Activated T-cell treated with anti-CD3 and anti-CD28 coated beads for 24 hours (primary cell): ENCODE measurements at regions not wholly inside any gene's neighbourhood (a gene's known extent, or its start where the extent isn't known, plus 50 kb on each side); places are given as distances from the start of the nearest gene placed in this dataset.
A peak's percentile ranks its signal among the peaks of the same experiment; 100 is the strongest.
"Not testable (repeated sequence)": the region's sequence is repeated elsewhere in the genome, so short reads cannot be mapped to it uniquely, and the experiment has no call there.

Source experiments
- DNase-seq: peaks from one replicate; pipeline ENCODE4 v3.0.0-alpha.2; 2020; ENCODE audit warnings: low read depth

DNA sequence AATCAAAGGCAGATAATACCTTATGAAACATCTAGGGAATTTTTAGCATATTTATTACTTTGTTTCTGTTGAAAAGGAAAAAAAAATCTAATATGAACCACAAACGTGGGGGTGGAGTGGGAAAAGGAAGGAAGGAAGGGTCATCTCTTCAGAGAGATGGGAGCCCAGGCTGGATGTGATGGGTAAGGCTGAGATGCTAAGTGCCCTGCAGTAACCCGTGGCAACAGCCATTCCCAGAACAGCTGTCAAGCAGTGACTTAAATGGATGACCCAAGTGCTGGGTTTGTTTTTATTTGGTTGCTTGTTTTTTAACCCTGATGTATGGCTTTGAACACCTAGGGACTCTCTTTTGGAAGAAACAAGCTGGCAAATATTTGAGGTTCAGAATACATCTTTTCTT, 50.7 kb upstream of the KLF7 start:
- DNase-seq: no peak

DNA sequence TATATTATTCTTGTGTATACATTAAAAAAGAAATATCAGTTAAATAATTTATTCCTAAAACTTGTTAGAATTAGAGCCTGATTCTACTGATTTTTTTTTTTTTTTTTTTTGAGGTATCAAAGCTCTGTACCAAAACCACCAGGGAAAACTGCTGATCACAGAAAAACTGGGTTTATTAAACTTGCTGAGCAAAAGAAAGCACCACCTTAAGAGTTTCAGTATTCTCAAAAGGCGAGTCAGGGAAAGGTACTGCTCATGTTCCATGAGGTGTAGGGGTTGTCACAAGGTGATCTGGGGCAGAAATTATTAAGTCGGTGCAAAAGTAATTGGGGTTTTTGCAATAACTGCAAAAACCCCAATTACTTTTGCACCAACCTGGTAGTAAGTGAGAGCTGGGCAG, 51.7 kb upstream of the KLF7 start:
- no peak for DNase-seq

DNA sequence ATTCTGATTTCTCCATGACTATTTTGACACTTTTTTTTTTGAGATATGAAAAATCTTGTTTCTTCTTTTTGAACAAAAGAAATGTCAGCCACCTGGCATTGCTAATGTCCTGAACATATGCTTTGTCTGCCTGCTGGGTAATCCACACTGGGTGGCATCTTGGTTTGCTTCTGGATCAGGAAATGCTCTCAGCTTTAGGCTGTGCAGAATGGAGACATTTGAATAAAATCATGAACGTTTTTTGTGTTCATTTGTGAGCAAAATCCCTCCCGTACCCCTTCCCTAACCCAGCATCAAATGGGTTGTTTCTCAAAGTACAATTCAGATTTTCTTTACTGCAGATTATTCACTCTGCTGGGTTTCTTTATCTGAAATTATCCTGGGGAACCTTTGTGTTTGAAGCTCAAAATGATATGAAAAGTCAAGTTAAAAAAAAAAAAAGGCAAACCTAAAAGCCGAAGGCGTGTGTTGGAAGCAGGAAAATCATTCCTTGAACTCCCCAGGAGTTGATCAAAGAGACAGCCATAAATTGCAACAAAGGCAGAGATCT, 53.4 kb upstream of the KLF7 start:
- DNase-seq: no peak

DNA sequence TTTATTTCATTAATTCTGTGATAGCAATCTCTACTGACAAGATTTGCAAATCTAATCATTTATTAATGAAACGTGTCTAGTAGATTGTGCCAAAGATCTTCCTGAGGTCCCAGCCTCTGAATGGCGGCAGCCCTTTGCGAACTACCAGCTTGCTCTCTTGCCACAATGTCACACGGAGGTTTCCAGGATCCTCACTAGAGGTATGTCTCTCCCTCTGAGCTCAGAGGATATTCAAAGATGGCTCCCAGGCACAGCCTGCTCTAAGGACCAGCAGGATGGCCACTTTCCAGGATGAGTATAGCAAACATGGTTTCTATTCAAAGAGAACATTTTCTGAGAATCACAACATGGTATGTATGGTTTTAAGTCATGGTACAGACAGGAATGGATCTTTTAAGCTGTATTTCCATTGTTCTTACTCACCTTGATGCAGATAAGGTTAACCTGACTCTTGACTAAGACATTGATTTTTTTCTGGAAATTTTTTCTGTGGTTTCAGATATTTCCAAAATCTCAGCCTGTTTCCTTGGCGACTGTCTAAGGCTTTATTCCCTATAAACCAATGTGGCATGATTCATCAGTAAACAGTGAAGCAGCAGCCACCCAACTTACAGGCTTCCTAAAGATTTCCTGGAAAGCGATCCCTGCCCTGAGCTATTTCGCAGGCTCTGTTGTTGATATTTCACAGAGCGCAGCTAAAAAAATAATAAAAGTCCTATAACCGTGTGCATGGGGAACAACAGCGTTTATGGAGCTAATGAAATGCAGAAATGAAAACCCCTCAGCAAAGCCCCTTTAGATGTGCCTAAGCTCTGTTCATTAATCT, 54.1 kb upstream of the KLF7 start:
- DNase-seq: no peak

DNA sequence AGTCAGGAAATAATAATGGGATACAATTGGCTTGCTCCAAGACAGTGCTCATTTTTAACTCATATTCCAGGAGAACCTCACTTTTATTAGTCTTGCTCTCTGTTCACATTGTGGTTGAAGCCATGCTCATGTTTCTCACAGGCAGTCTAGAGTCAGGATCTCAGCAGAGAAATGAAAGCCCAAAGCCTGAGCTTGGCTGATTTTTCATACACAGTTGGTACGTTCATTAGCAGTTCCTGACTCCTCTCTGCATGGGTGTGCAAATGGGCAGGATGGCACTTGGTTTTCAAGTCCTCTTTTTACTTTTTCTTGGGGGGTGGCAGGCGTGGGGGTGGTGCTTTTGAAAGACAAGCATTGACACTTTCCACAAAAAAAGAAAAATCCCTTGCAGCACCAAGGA, 56.0 kb upstream of the KLF7 start:
- no peak for DNase-seq

DNA sequence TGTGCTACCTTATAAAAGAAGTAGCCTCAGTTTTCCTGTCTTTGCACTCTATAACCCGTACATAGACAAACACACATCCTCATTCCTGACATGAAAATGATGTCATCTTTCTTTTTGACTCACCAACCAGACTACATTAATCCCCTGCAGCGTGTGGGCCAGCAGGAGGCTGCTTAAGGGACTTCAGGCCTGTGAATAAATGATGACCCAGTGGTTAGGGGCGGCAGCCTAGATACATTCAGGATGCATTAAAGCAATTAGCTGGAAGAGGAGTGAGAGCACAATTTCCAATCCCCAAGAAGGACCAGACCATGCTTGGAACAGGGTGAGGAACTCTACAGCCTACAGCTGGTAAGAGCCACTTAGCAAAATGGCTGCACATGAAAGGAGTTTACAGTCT, 57.3 kb upstream of the KLF7 start:
- no peak for DNase-seq

DNA sequence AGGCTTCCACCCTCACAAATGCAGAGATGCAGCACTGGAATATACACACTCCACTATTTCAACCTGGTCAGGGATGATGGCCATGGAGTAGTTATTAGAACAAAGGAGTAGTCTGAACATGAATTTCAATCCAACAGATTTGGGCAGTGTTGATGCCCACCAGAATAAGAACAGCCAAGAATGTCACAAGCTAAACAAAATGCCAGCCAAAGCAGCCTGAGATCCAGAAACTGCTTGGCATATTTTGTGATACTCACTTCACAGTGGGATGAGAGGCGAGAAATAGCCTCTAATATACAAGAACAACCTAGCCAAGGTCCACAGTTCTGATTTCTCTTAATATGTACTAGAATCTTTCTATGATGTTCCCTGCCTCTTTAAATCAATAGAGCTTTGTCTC, 58.6 kb upstream of the KLF7 start:
- DNase-seq: no peak

DNA sequence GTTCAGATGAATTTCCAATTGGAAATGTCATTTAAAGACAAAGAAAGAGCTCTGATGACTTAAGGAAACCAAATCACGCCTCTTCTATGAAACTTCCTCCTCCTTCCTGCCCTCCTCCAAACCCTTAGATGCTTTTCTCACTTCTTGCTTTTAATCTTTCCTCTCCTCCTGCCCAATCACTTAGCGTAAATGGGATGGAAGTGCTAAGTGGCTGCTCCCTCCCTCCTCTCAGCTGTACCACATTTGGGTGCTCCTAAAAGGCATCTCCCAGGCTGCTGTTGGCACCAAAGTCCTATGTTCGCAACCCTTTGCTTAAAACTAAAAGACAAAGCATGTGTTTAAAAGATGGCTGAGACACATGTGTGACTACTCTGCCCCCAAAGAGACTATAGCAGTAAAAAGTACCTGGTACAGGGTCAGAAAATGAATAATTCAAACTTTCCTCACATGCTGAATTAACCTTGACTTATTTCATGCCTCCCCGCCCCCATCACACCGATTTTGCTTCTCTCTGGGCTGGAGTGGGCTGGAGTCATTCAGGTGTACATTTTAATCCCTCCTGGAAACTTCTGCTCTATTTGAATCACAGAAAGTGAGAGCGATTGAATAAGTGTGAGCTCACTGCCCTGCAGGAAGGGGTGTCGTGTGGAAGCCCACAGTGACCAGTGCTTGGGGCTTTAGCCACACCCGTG, 59.2 kb upstream of the KLF7 start:
- peak; percentile 28 for DNase-seq

DNA sequence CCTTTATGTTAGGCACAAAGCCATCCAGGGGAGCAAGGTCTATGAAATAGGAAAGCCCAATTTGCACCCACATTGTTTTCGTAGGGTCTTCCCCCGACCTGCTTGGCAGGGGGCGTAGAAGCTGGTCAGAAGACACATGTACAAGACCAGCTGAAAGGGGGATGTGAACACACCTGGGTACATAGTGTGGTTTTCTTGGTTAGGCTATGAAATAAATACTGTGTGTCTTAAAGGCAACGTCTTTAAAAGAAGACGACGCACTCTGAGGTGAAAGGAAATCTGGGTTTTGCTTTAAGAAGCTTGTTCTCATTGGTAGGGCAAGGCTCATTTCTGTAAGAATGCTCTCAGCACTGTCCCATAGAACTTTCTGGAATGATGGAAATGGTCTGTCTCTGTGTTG, 60.0 kb upstream of the KLF7 start:
- no peak for DNase-seq

DNA sequence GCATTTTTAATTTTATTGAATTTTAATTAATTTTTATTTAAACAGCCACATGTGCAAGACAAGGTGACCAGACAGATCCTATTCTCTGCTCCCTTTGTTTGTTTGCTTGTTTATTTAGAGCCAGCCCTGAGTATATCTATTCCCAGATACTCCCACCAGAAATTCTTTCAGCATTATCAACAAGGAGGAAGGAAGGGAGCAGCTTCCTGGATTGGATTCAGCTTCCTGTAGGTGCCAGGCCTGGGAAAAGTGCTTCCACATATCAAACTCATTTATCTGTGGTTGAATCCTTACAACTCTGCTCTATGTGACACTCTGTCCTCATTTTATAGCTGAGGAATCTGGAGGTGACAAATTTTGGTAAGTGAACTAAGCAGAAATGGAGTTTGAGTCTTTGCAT, 60.5 kb upstream of the KLF7 start:
- DNase-seq: no peak

DNA sequence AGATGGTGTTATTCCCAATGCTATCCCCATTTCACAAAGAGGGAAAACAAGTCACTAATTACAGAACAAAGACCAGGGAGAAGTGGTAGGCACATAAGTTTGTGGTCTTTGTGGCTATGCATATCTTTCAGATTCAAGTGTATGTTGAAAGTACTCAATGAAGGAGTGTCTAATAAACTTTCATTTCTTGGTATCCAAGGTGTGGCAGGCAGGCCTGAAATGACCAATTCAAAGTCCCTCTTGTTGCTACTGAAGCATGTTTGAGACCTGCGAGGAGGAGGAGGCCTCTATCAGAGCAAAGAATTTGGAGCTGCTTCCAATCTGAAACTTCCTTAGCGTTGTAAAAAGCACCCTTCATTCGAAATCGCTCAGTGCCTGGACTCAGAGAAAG, 60.9 kb upstream of the KLF7 start:
- no peak for DNase-seq

DNA sequence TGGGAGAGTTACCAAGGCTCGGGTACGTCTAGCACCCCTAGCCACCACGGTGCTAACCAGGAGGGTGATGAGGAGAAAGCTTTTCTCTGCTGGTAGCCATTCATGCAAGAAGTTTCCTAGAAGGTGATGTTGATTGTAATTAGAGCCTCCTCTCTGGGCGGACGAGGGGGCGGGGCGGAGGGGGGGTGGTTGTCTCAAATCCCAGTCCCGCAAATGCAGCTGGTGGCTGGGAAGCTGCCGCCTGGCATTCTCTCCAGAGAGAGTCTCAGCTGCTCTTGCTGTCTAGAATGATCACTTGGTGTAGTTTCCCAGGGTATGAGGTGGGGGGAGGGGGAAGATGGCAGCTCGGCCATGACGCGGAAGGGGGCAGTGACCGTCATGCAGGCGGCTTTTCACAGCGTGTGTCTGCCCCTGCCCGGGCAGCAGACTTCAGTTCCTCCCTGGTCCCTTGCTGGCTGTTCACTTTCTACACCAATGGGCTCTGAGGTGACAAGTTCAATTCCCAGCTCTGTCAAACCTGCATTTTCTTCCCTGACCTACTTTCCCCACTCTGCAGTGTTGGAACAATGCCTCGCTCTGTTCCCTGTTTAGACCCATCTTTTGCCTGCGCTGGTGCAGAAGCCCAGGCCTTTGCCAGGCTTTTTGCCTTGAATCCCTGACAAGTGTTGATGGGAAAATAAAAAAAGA, 61.5 kb upstream of the KLF7 start:
- no peak for DNase-seq

DNA sequence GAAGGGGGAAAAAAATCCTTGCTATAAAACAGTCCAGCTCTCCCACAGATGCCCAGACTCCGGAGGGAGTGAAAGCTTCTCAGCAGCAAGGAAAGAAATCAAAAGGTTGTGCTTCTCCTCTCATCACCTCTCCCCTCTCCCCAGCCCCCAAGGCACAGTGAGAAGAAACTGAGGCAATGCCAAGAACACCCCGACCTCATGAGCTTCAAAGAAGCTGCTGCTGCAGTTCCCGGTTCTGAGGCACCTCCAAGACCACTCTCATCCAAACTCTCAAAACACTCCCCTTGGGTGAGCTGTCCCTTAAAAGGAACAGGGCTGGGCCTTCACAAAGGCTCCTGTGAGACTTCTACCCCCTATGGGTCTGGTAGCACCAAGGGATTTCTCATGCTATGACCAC, 62.0 kb upstream of the KLF7 start:
- DNase-seq: no peak

DNA sequence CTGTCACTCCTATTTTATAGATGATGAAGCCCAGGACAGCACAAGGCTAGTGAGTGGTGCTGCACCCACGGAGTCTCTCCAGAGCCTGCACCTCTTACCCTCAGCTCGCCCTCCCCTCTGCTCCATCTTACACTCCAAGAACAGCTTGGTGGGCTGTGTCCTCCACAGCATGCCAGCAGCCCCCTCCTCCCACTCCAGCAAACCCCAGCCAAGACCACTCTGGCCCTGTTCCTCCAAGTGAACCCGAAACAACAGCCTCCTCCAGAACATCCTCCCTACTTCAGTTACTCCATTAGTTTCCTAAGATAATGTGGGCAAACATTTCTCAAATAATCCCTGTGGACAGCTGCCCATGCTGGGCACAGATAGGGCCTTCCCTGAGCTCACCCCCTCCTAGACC, 62.7 kb upstream of the KLF7 start:
- no peak for DNase-seq

DNA sequence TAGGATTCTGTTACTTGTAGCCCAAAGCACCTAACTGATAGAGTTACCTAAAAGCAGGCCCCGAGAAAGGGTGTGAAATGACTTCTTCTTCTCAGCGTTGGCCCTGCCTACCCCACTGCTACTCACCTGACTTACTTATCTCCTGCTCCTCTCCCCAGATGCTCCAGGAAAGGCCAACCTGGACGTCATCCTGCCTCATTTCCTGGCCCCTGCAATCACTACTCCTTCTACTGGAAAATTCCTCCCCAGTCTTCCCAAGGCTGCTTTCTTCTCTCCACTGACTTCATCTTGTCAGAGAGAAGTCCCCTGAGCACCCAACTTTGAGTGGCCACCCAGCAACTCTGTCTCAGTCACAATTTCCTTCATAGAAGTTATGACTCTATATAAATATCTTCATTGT, 63.4 kb upstream of the KLF7 start:
- DNase-seq: no peak

DNA sequence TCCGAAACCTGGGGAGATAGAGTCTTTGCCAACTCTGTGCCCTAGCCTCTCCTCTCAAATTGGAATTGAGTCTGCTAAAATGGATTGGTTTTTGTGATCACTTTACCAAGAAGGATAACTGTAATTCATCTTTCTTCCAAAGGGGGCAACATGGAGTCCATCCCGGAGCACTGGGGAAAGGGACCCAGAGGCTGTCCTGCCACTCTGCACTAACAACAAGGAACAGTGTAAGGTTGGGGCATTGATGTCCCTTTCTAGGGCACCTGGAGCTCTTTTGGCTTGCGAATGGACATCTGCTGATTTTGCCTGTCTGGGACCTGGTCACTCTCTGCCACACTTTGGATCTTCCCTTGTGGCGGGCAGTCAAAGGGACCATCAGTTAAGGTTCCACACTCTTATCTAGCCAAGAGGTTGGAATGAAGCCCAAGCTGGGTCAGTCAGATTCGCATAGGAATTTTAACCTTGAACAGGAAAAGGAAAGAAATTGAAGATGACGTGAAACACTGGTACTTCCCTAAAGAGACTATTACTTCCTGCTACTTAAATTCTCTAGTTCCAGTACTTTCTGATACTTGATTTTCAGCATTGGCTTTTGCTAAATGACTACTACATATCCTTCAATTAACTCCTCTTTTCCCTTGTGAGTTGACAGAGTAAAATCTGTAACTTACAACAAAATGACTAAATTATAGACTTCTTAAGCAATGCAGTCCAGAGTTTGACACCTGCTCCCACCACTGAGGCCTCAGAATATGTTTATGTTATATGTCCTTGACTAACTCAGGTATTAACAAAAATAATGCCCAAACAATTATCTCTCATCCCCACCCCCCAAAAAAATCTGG, 64.7 kb upstream of the KLF7 start:
- no peak for DNase-seq

DNA sequence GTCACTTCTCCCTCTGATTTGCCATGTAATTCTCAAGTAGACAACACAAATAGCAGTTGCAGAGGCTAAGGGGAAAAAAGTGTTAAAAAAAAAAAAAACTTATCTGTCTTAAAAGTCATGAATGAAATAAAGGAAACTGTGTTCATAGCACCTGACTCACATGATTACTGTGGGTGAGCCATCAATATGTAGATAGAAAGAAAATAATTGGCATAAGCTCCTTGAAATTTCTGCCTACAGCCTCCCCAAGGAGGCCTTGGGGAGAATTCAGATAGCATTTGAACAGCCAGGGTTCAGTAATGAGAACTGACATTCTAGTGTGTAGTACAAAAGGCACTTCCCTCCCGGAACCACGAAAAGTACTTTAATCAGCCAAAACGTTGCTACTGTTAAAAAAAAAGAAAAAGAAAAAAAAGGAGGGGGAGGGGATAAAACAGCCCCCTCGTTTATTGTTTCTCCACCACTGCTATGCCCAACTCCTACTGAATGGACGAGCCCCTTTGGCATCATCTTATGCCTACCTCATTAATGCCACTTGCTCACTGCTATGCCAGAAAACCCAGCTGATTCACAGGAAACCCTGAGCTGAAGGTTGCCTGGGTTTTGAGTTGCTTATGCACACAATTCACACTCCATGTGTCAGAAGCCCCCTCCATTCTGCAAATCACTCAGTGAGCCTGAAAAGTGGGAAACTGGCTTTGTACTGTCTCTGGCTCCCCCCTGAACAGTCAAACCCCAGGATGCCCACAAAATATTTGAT, 65.5 kb upstream of the KLF7 start:
- no peak for DNase-seq

DNA sequence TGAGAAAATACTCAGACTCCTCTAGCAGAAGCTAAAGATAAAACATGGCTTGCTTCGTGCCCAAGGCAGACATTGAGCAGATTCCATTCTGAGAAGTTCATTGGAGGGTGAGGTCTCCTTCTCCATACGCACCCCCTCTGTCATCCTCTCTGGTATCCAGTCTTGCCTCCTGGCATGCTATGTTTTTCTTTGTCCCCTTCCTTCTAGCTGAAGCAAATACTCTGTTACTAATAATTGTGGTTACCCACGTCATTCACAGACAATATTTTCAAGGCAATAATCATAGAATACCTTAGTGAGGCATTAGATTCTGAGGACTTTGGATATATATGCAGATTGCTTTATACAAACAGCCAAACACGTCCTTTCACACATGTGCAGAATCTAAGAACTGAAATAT, 66.2 kb upstream of the KLF7 start:
- no peak for DNase-seq

DNA sequence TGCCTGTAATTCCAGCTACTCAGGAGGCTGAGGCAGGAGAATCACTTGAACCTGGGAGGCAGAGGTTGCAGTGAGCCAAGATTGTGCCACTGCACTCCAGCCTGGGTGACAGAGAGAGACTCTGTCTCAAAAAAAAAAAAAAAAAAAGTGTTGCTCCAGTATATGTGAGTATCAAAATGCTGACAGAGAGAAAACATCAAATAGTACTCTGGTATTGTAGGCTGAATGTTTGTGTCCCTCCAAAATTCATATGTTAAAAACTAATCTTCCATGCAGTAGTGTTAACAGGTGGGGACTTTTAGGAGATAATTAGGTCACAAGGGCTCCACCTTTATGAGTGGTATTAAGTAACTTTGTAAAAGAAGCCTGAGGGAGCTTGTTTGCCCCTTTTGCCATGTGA, 67.4 kb upstream of the KLF7 start:
- not testable (repeated sequence) for DNase-seq

DNA sequence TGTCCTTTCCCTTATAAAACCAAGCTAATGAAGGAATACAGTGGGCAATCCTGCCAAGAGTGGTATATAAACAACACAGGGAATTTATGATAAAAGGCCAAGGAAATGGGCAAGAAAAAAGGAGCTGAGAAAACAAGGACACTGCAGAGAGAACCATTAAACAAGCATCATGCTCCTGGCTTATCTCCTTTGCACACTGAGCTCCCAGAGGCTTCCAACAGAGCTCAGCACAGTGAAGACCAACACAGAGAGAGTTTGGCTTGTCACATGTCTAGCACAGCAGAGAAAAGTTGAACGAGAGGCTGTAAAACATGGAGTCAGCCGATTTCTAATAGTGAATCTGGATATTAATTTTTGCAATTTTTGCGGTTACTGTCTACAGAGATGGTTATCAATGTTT, 68.0 kb upstream of the KLF7 start:
- no peak for DNase-seq

DNA sequence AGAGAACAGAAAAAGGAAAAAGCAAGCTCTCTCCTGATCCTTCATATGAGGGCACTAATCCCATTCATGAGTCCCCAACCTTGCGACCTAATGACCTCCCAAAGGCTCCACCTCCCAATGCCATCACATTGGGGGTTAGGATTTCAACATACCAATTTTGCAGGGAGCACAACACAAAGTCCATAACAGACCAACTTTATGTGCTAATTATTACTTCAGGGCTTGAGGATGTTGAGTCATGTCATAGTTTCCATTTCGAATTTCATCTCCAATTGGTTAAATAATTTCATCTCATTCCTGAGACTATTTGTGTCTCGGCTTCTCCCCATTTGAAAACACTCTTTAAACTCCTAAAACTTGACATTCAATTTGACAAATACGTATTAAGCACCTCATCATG, 69.9 kb upstream of the KLF7 start:
- DNase-seq: no peak
